ENCODE measurements at regions not wholly inside any gene's neighbourhood (a gene's known extent, or its start where the extent isn't known, plus 50 kb on each side); places are given as distances from the start of the nearest gene placed in this dataset.
"Not testable (repeated sequence)": the region's sequence is repeated elsewhere in the genome, so short reads cannot be mapped to it uniquely, and the experiment has no call there.

GRCh38 chr1:234790333-234790732 is 180.4 kb upstream of the IRF2BP2 start:
- not testable (repeated sequence) for TF ChIP-seq CTCF (IDR thresholded peaks at IDR 0.05; ENCODE audit: insufficient read depth, low read depth, low read length); EZH2 (IDR thresholded peaks at IDR 0.05; ENCODE audit: insufficient read depth, low read length)

Data from astrocyte (in vitro differentiated cells and primary cell).